ENCODE measurements at regions not wholly inside any gene's neighbourhood (a gene's known extent, or its start where the extent isn't known, plus 50 kb on each side); places are given as distances from the start of the nearest gene placed in this dataset.

DNA sequence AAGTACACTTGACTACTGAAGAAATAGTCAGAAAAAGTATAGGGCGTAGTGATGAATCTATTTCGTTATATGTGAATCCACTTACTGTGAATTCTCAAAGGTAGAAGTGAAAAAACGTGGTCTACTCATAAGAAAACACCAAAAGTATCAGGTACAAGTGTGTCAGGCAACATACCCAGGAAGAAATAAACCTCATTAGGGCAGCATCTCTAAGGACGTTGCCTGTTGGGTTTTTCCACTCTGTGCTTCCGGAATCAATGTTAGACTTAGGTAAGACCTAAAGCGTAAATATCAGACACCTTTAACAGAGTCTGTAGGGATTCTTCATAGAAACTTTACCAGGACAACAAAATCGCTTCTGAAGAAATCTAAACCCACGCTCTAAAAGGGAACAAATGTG, 607.2 kb upstream of the EPHA7 start:
- TF ChIP-seq, protein P1, sequence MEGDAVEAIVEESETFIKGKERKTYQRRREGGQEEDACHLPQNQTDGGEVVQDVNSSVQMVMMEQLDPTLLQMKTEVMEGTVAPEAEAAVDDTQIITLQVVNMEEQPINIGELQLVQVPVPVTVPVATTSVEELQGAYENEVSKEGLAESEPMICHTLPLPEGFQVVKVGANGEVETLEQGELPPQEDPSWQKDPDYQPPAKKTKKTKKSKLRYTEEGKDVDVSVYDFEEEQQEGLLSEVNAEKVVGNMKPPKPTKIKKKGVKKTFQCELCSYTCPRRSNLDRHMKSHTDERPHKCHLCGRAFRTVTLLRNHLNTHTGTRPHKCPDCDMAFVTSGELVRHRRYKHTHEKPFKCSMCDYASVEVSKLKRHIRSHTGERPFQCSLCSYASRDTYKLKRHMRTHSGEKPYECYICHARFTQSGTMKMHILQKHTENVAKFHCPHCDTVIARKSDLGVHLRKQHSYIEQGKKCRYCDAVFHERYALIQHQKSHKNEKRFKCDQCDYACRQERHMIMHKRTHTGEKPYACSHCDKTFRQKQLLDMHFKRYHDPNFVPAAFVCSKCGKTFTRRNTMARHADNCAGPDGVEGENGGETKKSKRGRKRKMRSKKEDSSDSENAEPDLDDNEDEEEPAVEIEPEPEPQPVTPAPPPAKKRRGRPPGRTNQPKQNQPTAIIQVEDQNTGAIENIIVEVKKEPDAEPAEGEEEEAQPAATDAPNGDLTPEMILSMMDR (IDR thresholded peaks at IDR 0.05), result no peak
- no peak for TF ChIP-seq POLR2A (IDR thresholded peaks at IDR 0.05)

All from tibial nerve (tissue), 3 donors.